Mucosa of descending colon (tissue), 3 donors: ENCODE measurements at regions not wholly inside any gene's neighbourhood (a gene's known extent, or its start where the extent isn't known, plus 50 kb on each side); places are given as distances from the start of the nearest gene placed in this dataset.

ENCODE experiments used
- ATAC-seq: fragments of 200-7000 bp; cut with Tn5 transposase; one replicate; pipeline ENCODE4 v1.9.1; 2020; ENCODE audit warnings: mild to moderate bottlenecking, moderate library complexity
- DNase-seq, 3 donors: peaks; one replicate each; pipeline ENCODE4 v3.0.0-alpha.2; 2020
- H3K36me3 ChIP-seq: fragments of 200-600 bp; one replicate; pipeline ENCODE4 v1.8.0; 2021; ENCODE audit warnings: low read depth, mild to moderate bottlenecking
- H3K4me1 ChIP-seq: fragments of 200-600 bp; one replicate; pipeline ENCODE4 v1.8.0; 2021; ENCODE audit warnings: low read depth, mild to moderate bottlenecking
- H3K4me3 ChIP-seq: fragments of 200-600 bp; one replicate; pipeline ENCODE4 v1.8.0; 2021; ENCODE audit warnings: mild to moderate bottlenecking
- H3K9me3 ChIP-seq: fragments of 200-600 bp; one replicate; pipeline ENCODE4 v1.8.0; 2021; ENCODE audit warnings: mild to moderate bottlenecking
- intact Hi-C, 2 donors: fragments of 100-400 bp; cut with DNase I in 1 of 2; cut with micrococcal nuclease in 1 of 2; formaldehyde crosslinking; loops; one replicate each; pipeline versions ENCODE4 v1.11.0 to v1.11.1; 2022; cut with DNase I, micrococcal nuclease
- TF ChIP-seq, protein P1 (sequence below): fragments of 200-600 bp; IDR thresholded peaks from one replicate; pipeline ENCODE4 v1.8.0; 2022; ENCODE audit warnings: antibody characterized with exemption, mild to moderate bottlenecking
- donor health status: DM: no; HTN: no; CAD: no; lungs with moderate emphysema.
- donor health status: DM: no; HTN: no; CAD: no.
- donor health status: DM: no; HTN: yes; CAD: no.

DNA sequence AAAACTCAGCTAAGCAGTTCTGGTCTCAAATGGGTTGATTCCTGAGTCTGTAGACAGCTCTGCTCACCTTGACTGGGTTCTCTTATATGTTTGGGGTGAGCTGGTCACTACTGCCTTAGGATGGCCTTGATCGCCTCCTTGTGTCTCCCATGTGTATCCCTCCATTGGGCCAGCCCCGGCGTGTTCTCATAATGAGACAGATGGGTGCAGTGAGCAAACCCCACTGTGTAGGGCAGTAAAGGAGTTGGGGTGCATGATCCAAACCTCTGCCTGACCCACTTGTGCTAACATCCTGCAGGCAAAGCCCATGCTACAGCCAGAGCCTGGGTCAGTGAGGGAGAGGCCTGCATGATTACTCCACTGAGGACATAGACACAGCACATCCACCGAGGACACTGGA lies 657.6 kb downstream of the BRD1 start:
- no peaks in the 10 kb centered on the region for H3K4me1 ChIP-seq
- no peak overlapping the region for H3K4me3 ChIP-seq
- no peak for ATAC-seq
- TF ChIP-seq, protein P1, sequence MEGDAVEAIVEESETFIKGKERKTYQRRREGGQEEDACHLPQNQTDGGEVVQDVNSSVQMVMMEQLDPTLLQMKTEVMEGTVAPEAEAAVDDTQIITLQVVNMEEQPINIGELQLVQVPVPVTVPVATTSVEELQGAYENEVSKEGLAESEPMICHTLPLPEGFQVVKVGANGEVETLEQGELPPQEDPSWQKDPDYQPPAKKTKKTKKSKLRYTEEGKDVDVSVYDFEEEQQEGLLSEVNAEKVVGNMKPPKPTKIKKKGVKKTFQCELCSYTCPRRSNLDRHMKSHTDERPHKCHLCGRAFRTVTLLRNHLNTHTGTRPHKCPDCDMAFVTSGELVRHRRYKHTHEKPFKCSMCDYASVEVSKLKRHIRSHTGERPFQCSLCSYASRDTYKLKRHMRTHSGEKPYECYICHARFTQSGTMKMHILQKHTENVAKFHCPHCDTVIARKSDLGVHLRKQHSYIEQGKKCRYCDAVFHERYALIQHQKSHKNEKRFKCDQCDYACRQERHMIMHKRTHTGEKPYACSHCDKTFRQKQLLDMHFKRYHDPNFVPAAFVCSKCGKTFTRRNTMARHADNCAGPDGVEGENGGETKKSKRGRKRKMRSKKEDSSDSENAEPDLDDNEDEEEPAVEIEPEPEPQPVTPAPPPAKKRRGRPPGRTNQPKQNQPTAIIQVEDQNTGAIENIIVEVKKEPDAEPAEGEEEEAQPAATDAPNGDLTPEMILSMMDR: no peak
- no peak for DNase-seq
- no peaks in the 10 kb centered on the region for H3K9me3 ChIP-seq
- no peaks in the 10 kb centered on the region for H3K36me3 ChIP-seq
- intact Hi-C loops: no loop called here

DNA sequence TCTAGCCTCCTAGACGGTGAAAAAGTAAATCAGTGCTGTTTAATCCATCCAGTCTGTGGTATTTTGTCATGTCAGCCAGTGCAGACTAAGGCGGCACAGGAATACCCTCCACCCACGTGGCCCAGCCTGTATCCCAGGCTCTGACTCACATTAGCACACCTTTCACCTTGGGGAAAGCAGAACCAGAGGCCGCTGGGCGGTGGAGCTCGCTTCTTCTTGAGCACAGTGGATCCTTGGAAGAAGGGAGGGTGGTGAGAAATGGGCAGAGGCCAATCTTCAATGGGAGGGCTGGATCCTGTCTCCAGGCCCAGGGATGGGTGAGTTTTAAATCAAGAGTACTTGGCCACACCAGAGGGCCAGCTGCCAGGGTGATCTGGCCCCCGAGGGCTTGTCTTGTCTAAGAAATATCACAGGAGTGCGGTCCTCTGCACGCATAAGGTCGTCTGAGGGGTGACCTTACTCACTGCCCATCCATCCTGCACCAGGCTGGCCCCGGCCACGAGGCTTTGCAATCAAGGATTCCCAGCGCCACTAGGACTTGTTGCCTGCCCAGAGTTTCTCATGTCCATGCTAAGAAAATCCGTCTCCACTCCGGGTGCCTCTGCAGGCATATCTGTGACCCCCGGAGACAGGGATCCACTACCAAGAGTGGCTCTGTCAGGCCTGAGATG lies 658.5 kb downstream of the BRD1 start:
- Histone ChIP-seq H3K4me1 (no peaks in the 10 kb centered on the region), H3K4me3 (no peak overlapping the region), H3K9me3 (no peaks in the 10 kb centered on the region), H3K36me3 (no peaks in the 10 kb centered on the region)
- TF ChIP-seq, protein P1: no peak
- ATAC-seq: no peak
- intact Hi-C loops: no loop called here
- peak in 1 of 3 donors; percentile 21 for DNase-seq

DNA sequence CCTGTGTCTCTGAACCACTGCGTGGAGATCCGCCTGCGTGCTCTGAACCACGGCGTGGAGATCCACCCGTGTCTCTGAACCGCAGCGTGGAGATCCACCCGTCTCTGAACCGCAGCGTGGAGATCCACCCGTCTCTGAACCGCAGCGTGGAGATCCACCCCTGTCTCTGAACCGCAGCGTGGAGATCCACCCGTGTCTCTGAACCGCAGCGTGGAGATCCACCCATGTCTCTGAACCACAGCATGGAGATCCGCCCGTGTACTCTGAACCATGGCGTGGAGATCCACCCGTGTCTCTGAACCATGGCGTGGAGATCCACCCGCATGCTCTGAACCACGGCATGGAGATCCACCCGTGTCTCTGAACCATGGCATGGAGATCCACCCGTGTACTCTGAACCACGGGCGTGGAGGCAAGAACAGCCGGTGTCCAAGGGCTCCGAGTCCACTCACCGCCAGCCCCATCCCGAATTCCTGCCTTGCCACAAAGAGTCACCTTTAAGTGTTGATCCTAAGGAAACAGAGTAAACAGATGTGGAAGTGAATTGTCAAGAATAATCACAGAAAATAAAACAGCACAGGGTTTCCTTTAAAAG lies 659.4 kb downstream of the BRD1 start:
- no peaks in the 10 kb centered on the region for H3K36me3 ChIP-seq
- DNase-seq (peak in 1 of 3 donors; percentile 28), ATAC-seq (no peak)
- intact Hi-C loops: no loop called here
- H3K4me3 ChIP-seq: no peak overlapping the region
- TF ChIP-seq, protein P1: no peak
- no peaks in the 10 kb centered on the region for H3K9me3 ChIP-seq
- no peaks in the 10 kb centered on the region for H3K4me1 ChIP-seq

DNA sequence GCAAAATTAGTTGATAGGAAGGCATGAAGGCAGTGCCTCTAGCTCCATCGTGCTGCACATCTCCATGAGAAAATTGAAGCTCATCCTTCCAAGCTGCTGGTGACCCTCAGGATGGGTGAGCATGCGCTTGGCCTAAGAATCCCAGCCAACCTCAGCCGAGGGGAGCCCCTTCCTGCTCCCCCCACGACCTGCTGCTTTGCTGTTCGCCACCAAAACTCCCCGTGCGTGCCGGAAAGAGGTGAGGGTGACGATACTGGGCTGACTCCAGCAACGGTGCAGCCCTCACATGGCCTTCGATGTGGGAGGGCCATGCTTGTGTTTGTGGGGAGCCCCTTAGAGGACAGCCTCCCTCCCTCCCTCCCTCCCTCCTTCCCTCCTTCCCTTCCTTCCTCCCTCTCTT lies 660.9 kb downstream of the BRD1 start:
- Histone ChIP-seq H3K4me3 (no peak overlapping the region), H3K4me1 (no peaks in the 10 kb centered on the region), H3K9me3 (no peaks in the 10 kb centered on the region), H3K36me3 (no peaks in the 10 kb centered on the region)
- TF ChIP-seq, protein P1: no peak
- no peak for ATAC-seq
- DNase-seq: no peak
- intact Hi-C loops: no loop called here

DNA sequence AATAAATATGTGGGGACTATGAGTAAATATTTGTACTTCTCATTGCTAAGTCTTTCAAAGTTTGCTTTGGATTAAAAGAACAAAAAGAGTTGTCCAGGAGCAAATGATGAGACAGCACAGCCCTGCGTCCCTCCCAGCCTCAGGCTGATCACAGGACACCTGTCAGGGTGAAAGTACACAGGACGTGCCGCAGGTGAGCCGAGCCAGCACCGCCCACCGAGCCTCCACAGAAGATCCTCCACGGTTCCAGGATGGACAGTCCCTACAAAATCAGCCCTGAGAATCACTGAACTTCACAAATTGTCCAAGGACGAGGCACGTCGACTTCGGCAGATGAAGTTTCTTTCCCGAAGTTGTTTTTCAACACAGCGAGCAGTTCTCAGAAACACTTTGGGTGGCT lies 661.5 kb downstream of the BRD1 start:
- intact Hi-C loops: no loop called here
- ATAC-seq (no peak), DNase-seq (no peak)
- TF ChIP-seq, protein P1: no peak
- Histone ChIP-seq H3K36me3 (no peaks in the 10 kb centered on the region), H3K4me1 (no peaks in the 10 kb centered on the region), H3K9me3 (no peaks in the 10 kb centered on the region), H3K4me3 (no peak overlapping the region)
